Stimulated activated CD4-positive, alpha-beta T cell treated with anti-CD3 and anti-CD28 coated beads, Interleukin-1b, Interleukin-23, amount 100 ng/mL, for 48 hours (primary cell): ENCODE measurements at regions not wholly inside any gene's neighbourhood (a gene's known extent, or its start where the extent isn't known, plus 50 kb on each side); places are given as distances from the start of the nearest gene placed in this dataset.

Experiments used
- DNase-seq: peaks from one replicate; pipeline ENCODE4 v3.0.0-alpha.2; 2020

DNA sequence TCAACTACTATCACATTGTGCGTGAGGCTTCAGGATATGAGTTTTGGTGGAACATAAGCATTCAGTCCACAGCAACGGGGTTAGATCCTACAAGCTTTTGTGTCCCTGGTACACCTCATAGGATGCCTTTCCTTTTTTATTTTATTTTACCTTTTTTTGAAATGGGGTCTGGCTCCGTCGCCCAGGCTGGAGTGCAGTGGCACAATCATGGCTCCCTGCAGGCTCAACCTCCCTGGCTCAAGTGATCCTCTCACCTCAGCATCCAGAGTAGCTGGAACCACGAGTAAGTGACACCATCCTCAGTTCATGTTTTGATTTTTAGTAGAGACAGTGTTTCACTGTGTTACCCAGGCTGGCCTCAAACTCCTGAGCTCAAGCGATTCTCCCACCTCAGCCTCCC, 86.0 kb upstream of the RAI14 start:
- DNase-seq, result no peak

GRCh38 chr5:34570721-34571676, 85.1 kb upstream of the RAI14 start:
- DNase-seq, result no peak

DNA sequence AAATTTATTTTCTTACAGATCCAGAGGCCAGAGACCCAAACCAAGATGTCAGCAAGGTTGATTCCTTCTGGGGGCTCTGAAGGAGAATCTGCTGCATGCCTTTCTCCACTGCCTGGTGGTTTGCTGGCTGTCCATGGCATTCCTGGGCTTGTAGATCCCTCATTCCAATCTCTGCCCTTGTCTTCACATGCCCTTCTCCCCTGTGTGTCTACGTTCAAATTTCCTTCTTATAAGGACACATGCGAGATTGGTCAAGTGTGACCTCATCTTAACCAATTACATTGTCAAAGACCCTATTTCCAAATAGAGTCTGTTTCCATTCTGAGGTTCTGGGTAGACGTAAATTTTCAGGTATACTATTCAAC, 84.5 kb upstream of the RAI14 start:
- DNase-seq, result no peak

DNA sequence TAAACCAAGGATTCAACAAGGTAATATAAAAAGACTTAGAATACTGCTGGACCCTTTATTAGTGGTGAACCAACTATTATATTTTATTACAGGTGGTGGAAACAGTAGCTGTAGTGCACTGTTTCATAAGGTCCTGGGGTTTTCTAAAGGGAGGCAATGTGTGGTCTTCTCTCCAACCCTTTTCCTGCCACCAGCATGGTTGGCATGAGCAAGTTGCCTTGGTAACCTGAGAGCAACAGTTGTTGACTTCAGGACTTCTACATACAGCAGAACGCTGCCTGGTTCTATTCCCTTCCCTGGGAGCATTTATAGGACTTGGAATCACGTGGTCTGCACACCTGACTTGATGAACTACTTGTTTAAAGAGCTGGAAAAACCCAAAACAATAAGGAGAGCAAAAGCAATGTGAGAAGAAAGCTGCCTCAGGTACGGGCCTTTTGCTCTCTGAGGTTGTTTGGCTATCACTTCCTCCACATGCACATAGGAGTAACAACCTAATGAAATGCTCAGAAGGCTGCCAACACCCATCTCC, 81.1 kb upstream of the RAI14 start:
- DNase-seq, result no peak

GRCh38 chr5:34576891-34577666, 79.0 kb upstream of the RAI14 start:
- DNase-seq, result no peak

- no peak for DNase-seq
Observed at GRCh38 chr5:34578962-34579361, 77.2 kb upstream of the RAI14 start.

DNA sequence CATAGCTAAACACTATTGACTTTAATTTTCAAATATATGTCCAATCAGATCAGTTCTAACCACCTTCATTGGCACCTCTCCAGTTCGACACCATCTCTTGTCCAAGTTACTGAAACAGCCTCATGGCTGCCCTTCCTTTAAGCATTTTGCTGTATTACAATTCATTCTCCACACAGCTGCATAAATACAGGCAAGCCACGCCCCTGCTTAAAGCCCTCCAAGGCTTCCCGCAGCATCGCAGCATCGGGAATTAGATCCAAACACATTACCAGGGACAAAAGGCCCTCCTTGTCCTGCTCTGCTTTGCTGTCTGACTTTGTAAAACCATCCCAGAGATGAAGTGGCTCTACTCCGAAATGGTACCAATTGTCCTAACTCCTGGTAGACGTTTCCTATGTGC, 75.1 kb upstream of the RAI14 start:
- no peak for DNase-seq

DNA sequence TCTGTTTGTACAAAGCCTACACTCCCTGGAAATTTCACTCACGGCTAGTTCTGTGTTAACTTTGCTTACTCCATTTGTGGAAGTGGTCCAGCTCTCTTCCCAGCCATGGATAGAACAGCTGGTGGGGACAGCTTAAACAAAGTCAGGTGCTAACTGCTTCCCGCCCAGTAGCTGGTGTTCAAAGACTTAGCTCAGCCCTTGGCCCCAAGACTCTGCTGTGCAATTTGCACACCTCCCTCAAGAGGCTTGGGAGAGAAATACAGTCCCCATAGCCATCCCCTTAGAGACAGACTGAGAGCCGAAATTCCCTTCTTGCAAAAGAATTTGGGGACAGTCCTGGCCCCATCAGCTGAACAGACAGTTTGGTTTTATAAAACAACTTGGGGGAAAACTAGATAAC, 73.8 kb upstream of the RAI14 start:
- no peak for DNase-seq

DNA sequence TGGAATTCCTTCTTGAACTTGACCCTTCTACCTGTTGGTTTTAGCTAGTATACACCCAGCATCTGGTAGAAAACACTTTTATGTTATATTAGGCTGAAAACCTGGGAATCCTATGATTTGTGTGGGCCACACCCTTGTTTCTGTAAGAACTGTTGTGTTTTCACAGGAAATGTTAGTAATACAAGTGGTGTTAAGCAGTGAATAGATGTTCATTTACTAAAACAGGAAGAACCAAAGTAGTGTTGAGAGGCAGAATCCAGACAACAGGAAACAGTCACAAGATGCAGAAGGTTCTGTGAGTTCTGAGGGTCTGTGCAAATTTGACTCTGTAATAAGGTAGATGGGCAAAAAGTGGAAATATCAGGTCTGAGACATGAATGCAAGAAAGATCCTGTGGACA, 73.0 kb upstream of the RAI14 start:
- DNase-seq, result no peak

DNA sequence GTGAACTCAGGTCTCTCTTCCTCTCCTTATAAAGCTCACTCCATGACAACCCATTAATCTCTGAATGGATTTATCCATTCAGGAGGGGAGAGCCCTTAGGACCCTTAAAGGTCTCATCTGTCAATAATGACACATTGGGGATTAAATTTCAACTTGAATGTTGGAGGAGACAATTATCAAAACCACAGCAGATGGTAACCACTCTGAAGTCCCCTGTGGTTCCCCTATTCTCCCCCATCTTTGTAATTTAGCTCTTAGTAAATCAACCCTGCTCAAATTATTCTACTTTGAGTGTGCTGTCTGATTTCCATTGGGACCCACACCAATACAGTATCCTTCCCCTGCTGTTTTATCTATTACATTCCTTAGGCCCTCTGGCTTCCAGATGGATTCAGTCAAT, 72.0 kb upstream of the RAI14 start:
- DNase-seq, result no peak

GRCh38 chr5:34585601-34586104, 70.5 kb upstream of the RAI14 start:
- no peak for DNase-seq

- no peak for DNase-seq
Observed at GRCh38 chr5:34586117-34586885, 69.8 kb upstream of the RAI14 start.

GRCh38 chr5:34587355-34588241, 68.5 kb upstream of the RAI14 start:
- no peak for DNase-seq

DNA sequence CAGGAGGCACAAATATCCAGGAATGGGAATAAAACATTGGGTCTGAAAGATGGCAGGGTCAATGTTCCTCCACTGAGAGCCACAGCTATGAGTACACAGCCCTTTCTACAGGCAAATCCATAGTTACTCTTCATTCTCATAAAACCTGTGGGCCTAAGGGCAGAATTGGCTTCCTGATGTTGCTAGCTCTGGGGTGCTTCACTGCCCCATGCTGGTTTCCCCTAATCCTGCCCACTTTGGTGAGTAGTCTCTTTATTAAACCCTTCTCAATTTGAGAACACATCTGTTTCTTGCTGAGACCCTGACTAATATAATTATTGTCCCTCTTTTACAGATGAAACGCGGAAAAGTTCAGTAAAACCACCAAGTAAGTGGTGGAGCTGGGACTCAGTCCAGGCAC, 66.3 kb upstream of the RAI14 start:
- DNase-seq, result no peak

- DNase-seq, result no peak
Observed at GRCh38 chr5:34591723-34592122, 64.4 kb upstream of the RAI14 start.

GRCh38 chr5:34597034-34598027, 58.8 kb upstream of the RAI14 start:
- no peak for DNase-seq

- no peak for DNase-seq
Observed at GRCh38 chr5:34598177-34598794, 57.8 kb upstream of the RAI14 start.

- DNase-seq, result no peak
Observed at GRCh38 chr5:34599471-34600117, 56.5 kb upstream of the RAI14 start.

GRCh38 chr5:34600118-34600493, 56.0 kb upstream of the RAI14 start:
- no peak for DNase-seq

- DNase-seq, result no peak
Observed at GRCh38 chr5:34603378-34603777, 52.8 kb upstream of the RAI14 start.
